ENCODE measurements at regions not wholly inside any gene's neighbourhood (a gene's known extent, or its start where the extent isn't known, plus 50 kb on each side); places are given as distances from the start of the nearest gene placed in this dataset.
A peak's percentile ranks its signal among the peaks of the same experiment; 100 is the strongest.
"Not testable (repeated sequence)": the region's sequence is repeated elsewhere in the genome, so short reads cannot be mapped to it uniquely, and the experiment has no call there.

DNA sequence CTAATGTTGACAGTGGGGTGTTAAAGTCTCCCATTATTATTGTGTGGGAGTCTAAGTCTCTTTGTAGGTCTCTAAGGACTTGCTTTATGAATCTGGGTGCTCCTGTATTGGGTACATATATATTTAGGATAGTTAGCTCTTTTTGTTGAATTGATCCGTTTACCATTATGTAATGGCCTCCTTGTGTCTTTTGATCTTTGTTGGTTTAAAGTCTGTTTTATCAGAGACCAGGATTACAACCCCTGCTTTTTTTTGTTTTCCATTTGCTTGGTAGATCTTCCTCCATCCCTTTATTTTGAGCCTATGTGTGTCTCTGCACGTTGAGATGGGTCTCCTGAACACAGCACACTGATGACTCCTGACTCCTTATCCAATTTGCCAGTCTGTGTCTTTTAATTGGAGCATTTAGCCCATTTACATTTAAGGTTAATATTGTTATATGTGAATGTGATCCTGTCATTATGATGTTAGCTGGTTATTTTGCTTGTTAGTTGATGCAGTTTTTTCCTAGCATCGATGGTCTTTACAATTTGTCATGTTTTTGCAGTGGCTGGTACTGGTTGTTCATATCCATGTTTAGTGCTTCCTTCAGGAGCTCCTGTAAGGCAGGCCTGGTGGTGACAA lies 188.9 kb downstream of the TTC6 start (continued):
- TF ChIP-seq, protein P1, sequence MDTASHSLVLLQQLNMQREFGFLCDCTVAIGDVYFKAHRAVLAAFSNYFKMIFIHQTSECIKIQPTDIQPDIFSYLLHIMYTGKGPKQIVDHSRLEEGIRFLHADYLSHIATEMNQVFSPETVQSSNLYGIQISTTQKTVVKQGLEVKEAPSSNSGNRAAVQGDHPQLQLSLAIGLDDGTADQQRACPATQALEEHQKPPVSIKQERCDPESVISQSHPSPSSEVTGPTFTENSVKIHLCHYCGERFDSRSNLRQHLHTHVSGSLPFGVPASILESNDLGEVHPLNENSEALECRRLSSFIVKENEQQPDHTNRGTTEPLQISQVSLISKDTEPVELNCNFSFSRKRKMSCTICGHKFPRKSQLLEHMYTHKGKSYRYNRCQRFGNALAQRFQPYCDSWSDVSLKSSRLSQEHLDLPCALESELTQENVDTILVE (CRISPR knock-in tag; IDR thresholded peaks at IDR 0.05) = peak; percentile 62; the same call in 1 of the 2 replicates
- TF ChIP-seq DPF2 (CRISPR knock-in tag; IDR thresholded peaks at IDR 0.05; ENCODE audit: borderline replicate concordance, low read depth) (peak; percentile 7; the same call in 1 of the 2 replicates), ZNF644 (CRISPR knock-in tag; IDR thresholded peaks at IDR 0.05; ENCODE audit: low read depth) (0 out of 2 replicates have a peak, but pooled peaks have one; percentile 14), RXRB (CRISPR knock-in tag; IDR thresholded peaks at IDR 0.05; ENCODE audit: borderline replicate concordance) (peak; percentile 71), FOXJ3 (CRISPR knock-in tag; IDR thresholded peaks at IDR 0.05; ENCODE audit: borderline replicate concordance) (peak; percentile 47; the same call in 1 of the 2 replicates), ATF7 (IDR thresholded peaks at IDR 0.05) (peak; percentile 12; the same call in 1 of the 2 replicates), ZBTB20 (CRISPR knock-in tag; IDR thresholded peaks at IDR 0.05; ENCODE audit: borderline replicate concordance, low read depth) (peak; percentile 50; the same call in 1 of the 2 replicates), ISL2 (CRISPR knock-in tag; IDR thresholded peaks at IDR 0.05) (peak; percentile 87), SOX13 (CRISPR knock-in tag; conservative IDR thresholded peaks at IDR 0.05 in 1 of 2, IDR thresholded peaks at IDR 0.05 in 1 of 2) (peak in 1 of 2 experiments; percentile 82; a peak in 2 of 4 replicates), TCF7 (IDR thresholded peaks at IDR 0.05; ENCODE audit: low read depth) (peak; percentile 79), PITX1 (CRISPR knock-in tag; IDR thresholded peaks at IDR 0.05) (peak; percentile 83)
- not testable (repeated sequence) for TF ChIP-seq ATF7 (CRISPR knock-in tag; IDR thresholded peaks at IDR 0.05); SOX13 (IDR thresholded peaks at IDR 0.05)
- TF ChIP-seq, protein P2, sequence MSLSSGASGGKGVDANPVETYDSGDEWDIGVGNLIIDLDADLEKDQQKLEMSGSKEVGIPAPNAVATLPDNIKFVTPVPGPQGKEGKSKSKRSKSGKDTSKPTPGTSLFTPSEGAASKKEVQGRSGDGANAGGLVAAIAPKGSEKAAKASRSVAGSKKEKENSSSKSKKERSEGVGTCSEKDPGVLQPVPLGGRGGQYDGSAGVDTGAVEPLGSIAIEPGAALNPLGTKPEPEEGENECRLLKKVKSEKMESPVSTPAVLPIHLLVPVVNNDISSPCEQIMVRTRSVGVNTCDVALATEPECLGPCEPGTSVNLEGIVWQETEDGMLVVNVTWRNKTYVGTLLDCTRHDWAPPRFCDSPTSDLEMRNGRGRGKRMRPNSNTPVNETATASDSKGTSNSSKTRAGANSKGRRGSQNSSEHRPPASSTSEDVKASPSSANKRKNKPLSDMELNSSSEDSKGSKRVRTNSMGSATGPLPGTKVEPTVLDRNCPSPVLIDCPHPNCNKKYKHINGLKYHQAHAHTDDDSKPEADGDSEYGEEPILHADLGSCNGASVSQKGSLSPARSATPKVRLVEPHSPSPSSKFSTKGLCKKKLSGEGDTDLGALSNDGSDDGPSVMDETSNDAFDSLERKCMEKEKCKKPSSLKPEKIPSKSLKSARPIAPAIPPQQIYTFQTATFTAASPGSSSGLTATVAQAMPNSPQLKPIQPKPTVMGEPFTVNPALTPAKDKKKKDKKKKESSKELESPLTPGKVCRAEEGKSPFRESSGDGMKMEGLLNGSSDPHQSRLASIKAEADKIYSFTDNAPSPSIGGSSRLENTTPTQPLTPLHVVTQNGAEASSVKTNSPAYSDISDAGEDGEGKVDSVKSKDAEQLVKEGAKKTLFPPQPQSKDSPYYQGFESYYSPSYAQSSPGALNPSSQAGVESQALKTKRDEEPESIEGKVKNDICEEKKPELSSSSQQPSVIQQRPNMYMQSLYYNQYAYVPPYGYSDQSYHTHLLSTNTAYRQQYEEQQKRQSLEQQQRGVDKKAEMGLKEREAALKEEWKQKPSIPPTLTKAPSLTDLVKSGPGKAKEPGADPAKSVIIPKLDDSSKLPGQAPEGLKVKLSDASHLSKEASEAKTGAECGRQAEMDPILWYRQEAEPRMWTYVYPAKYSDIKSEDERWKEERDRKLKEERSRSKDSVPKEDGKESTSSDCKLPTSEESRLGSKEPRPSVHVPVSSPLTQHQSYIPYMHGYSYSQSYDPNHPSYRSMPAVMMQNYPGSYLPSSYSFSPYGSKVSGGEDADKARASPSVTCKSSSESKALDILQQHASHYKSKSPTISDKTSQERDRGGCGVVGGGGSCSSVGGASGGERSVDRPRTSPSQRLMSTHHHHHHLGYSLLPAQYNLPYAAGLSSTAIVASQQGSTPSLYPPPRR (CRISPR knock-in tag; IDR thresholded peaks at IDR 0.05; ENCODE audit: borderline replicate concordance) = peak; percentile 67
- TF ChIP-seq, protein P3, sequence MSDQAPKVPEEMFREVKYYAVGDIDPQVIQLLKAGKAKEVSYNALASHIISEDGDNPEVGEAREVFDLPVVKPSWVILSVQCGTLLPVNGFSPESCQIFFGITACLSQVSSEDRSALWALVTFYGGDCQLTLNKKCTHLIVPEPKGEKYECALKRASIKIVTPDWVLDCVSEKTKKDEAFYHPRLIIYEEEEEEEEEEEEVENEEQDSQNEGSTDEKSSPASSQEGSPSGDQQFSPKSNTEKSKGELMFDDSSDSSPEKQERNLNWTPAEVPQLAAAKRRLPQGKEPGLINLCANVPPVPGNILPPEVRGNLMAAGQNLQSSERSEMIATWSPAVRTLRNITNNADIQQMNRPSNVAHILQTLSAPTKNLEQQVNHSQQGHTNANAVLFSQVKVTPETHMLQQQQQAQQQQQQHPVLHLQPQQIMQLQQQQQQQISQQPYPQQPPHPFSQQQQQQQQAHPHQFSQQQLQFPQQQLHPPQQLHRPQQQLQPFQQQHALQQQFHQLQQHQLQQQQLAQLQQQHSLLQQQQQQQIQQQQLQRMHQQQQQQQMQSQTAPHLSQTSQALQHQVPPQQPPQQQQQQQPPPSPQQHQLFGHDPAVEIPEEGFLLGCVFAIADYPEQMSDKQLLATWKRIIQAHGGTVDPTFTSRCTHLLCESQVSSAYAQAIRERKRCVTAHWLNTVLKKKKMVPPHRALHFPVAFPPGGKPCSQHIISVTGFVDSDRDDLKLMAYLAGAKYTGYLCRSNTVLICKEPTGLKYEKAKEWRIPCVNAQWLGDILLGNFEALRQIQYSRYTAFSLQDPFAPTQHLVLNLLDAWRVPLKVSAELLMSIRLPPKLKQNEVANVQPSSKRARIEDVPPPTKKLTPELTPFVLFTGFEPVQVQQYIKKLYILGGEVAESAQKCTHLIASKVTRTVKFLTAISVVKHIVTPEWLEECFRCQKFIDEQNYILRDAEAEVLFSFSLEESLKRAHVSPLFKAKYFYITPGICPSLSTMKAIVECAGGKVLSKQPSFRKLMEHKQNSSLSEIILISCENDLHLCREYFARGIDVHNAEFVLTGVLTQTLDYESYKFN (CRISPR knock-in tag; conservative IDR thresholded peaks at IDR 0.05) = peak; percentile 84
- TF ChIP-seq, protein P4, sequence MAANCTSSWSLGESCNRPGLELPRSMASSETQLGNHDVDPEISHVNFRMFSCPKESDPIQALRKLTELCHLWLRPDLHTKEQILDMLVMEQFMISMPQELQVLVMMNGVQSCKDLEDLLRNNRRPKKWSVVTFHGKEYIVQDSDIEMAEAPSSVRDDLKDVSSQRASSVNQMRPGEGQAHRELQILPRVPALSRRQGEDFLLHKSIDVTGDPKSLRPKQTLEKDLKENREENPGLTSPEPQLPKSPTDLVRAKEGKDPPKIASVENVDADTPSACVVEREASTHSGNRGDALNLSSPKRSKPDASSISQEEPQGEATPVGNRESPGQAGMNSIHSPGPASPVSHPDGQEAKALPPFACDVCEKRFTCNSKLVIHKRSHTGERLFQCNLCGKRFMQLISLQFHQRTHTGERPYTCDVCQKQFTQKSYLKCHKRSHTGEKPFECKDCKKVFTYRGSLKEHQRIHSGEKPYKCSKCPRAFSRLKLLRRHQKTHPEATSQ (CRISPR knock-in tag; IDR thresholded peaks at IDR 0.05; ENCODE audit: borderline replicate concordance) = peak; percentile 20; the same call in 1 of the 2 replicates
- TF ChIP-seq, protein P5, sequence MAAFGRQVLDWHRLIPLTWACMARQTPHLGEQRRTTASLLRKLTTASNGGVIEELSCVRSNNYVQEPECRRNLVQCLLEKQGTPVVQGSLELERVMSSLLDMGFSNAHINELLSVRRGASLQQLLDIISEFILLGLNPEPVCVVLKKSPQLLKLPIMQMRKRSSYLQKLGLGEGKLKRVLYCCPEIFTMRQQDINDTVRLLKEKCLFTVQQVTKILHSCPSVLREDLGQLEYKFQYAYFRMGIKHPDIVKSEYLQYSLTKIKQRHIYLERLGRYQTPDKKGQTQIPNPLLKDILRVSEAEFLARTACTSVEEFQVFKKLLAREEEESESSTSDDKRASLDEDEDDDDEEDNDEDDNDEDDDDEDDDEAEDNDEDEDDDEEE (CRISPR knock-in tag; IDR thresholded peaks at IDR 0.05) = 0 out of 2 replicates have a peak, but pooled peaks have one; percentile 43
